WTC11 (cell line): ENCODE measurements at regions not wholly inside any gene's neighbourhood (a gene's known extent, or its start where the extent isn't known, plus 50 kb on each side); places are given as distances from the start of the nearest gene placed in this dataset.

ENCODE experiments used
- ATAC-seq: fragments of 200-7000 bp; cut with Tn5 transposase; 2 replicates; pipeline ENCODE4 v1.10.0; 2021; ENCODE audit warnings: mild to moderate bottlenecking, moderate library complexity
- CTCF ChIA-PET: fragments of 300-600 bp; sonication (Branson Sonifier 250); formaldehyde crosslinking; loops from one replicate; lab custom pipeline; 2021; ENCODE audit warnings: antibody characterized with exemption; lab: Charles Lee
- POLR2A ChIA-PET: fragments of 350-600 bp; sonication (Branson Sonifier 250); formaldehyde crosslinking; loops from one replicate; lab custom pipeline; 2021; ENCODE audit warnings: antibody characterized with exemption; lab: Charles Lee
- DNase-seq: peaks from one replicate; pipeline ENCODE4 v3.0.0; 2021; ENCODE audit warnings: low spot score
- H3K27ac Mint-ChIP-seq: 2 replicates; pipeline ENCODE4 v1.8.0; 2021; ENCODE audit warnings: mixed read lengths
- H3K27me3 Mint-ChIP-seq: 2 replicates; pipeline ENCODE4 v1.8.0; 2021; ENCODE audit warnings: low read depth, mild to moderate bottlenecking, moderate library complexity, mixed read lengths
- H3K36me3 Mint-ChIP-seq: 2 replicates; pipeline ENCODE4 v1.8.0; 2021; ENCODE audit warnings: mixed read lengths
- H3K4me1 Mint-ChIP-seq: 2 replicates; pipeline ENCODE4 v1.8.0; 2022; ENCODE audit warnings: mixed read lengths
- H3K4me3 Mint-ChIP-seq: 2 replicates; pipeline ENCODE4 v1.8.0; 2021; ENCODE audit warnings: mild to moderate bottlenecking, moderate library complexity, mixed read lengths
- H3K9me3 Mint-ChIP-seq: 2 replicates; pipeline ENCODE4 v1.8.0; 2021; ENCODE audit warnings: mixed read lengths
- ATF1 ChIP-seq: sonication (generic); formaldehyde crosslinking; IDR thresholded peaks from 2 replicates; pipeline ENCODE4 v1.8.1; 2023; ENCODE audit warnings: mild to moderate bottlenecking, moderate library complexity, missing genetic modification reagents
- CDX4 ChIP-seq: fragments of 250-450 bp; sonication (Bioruptor Pico); IDR thresholded peaks from 2 replicates; pipeline ENCODE4 v1.9.0; 2021; ENCODE audit warnings: moderate library complexity, mild to moderate bottlenecking, inconsistent platforms, borderline replicate concordance
- E2F5 ChIP-seq: sonication (generic); formaldehyde crosslinking; IDR thresholded peaks from 2 replicates; pipeline ENCODE4 v1.8.1; 2022; ENCODE audit warnings: mild to moderate bottlenecking, moderate library complexity, missing genetic modification reagents
- EMX1 ChIP-seq: fragments of 250-450 bp; sonication (Bioruptor Pico); IDR thresholded peaks from 2 replicates; pipeline ENCODE4 v1.8.0; 2021; ENCODE audit warnings: mild to moderate bottlenecking
- FOXP1 ChIP-seq: sonication (generic); formaldehyde crosslinking; IDR thresholded peaks from 2 replicates; pipeline ENCODE4 v1.8.0; 2022; ENCODE audit warnings: missing genetic modification reagents, mild to moderate bottlenecking, moderate library complexity, borderline replicate concordance
- IRF2 ChIP-seq: sonication (generic); formaldehyde crosslinking; IDR thresholded peaks from 2 replicates; pipeline ENCODE4 v1.8.0; 2022; ENCODE audit warnings: low read depth, missing genetic modification reagents, borderline replicate concordance
- JUN ChIP-seq: sonication (generic); formaldehyde crosslinking; IDR thresholded peaks from 2 replicates; pipeline ENCODE4 v1.8.0; 2023; ENCODE audit warnings: mild to moderate bottlenecking, missing genetic modification reagents
- MXD4 ChIP-seq: fragments of 250-450 bp; sonication (Bioruptor Pico); IDR thresholded peaks from 2 replicates; pipeline ENCODE4 v1.8.0; 2021; ENCODE audit warnings: mild to moderate bottlenecking, moderate library complexity, borderline replicate concordance
- NFE2L1 ChIP-seq: sonication (generic); formaldehyde crosslinking; IDR thresholded peaks from 2 replicates; pipeline ENCODE4 v1.8.1; 2023; ENCODE audit warnings: missing genetic modification reagents
- NR3C1 ChIP-seq: sonication (generic); formaldehyde crosslinking; conservative IDR thresholded peaks from 2 replicates; pipeline ENCODE4 v1.8.1; 2023; ENCODE audit warnings: low read depth, mild to moderate bottlenecking, missing genetic modification reagents
- OVOL2 ChIP-seq: fragments of 250-450 bp; sonication (Bioruptor Pico); IDR thresholded peaks from 2 replicates; pipeline ENCODE4 v1.9.0; 2021; ENCODE audit warnings: mild to moderate bottlenecking, borderline replicate concordance
- RELA ChIP-seq: sonication (generic); formaldehyde crosslinking; IDR thresholded peaks from 2 replicates; pipeline ENCODE4 v1.8.1; 2022; ENCODE audit warnings: missing genetic modification reagents, mild to moderate bottlenecking, borderline replicate concordance
- STAT6 ChIP-seq: sonication (generic); formaldehyde crosslinking; conservative IDR thresholded peaks from 2 replicates; pipeline ENCODE4 v1.8.1; 2023; ENCODE audit warnings: mild to moderate bottlenecking, low read depth, missing genetic modification reagents, moderate library complexity
- TEAD1 ChIP-seq: sonication (generic); formaldehyde crosslinking; IDR thresholded peaks from 2 replicates; pipeline ENCODE4 v1.8.0; 2022; ENCODE audit warnings: mild to moderate bottlenecking, missing genetic modification reagents
- ZNF232 ChIP-seq: sonication (generic); formaldehyde crosslinking; IDR thresholded peaks from 2 replicates; pipeline ENCODE4 v1.8.0; 2022; ENCODE audit warnings: mild to moderate bottlenecking, missing genetic modification reagents
- ZNF512 ChIP-seq: sonication (generic); formaldehyde crosslinking; IDR thresholded peaks from 2 replicates; pipeline ENCODE4 v1.8.1; 2022; ENCODE audit warnings: missing genetic modification reagents, borderline replicate concordance
- TF ChIP-seq, protein P1 (sequence below): fragments of 250-450 bp; sonication (Bioruptor Pico); IDR thresholded peaks from 2 replicates; pipeline ENCODE4 v1.9.0; 2021; ENCODE audit warnings: mild to moderate bottlenecking
- TF ChIP-seq, protein P2 (sequence below): sonication (generic); formaldehyde crosslinking; IDR thresholded peaks from 2 replicates; pipeline ENCODE4 v1.8.1; 2023; ENCODE audit warnings: mild to moderate bottlenecking, missing genetic modification reagents, borderline replicate concordance
- TF ChIP-seq, protein P3 (sequence below): fragments of 200-600 bp; IDR thresholded peaks from 2 replicates; pipeline ENCODE4 v1.8.0; 2022; ENCODE audit warnings: antibody characterized with exemption

- CTCF ChIA-PET: interaction anchor here (2.2 kb wide), 1 partner anchor 173 kb away, joined by 7 read pairs; no protein-coding TSS in a partner anchor
- no peaks in the 10 kb centered on the region for H3K36me3 Mint-ChIP-seq
- TF ChIP-seq ATF1 (CRISPR knock-in tag) (no peak), STAT6 (CRISPR knock-in tag) (no peak), CDX4 (CRISPR knock-in tag) (no peak), EMX1 (CRISPR knock-in tag) (no peak), TEAD1 (no peak), E2F5 (CRISPR knock-in tag) (no peak), ZNF512 (CRISPR knock-in tag) (no peak), FOXP1 (CRISPR knock-in tag) (no peak), IRF2 (CRISPR knock-in tag) (no peak)
- TF ChIP-seq, protein P1, sequence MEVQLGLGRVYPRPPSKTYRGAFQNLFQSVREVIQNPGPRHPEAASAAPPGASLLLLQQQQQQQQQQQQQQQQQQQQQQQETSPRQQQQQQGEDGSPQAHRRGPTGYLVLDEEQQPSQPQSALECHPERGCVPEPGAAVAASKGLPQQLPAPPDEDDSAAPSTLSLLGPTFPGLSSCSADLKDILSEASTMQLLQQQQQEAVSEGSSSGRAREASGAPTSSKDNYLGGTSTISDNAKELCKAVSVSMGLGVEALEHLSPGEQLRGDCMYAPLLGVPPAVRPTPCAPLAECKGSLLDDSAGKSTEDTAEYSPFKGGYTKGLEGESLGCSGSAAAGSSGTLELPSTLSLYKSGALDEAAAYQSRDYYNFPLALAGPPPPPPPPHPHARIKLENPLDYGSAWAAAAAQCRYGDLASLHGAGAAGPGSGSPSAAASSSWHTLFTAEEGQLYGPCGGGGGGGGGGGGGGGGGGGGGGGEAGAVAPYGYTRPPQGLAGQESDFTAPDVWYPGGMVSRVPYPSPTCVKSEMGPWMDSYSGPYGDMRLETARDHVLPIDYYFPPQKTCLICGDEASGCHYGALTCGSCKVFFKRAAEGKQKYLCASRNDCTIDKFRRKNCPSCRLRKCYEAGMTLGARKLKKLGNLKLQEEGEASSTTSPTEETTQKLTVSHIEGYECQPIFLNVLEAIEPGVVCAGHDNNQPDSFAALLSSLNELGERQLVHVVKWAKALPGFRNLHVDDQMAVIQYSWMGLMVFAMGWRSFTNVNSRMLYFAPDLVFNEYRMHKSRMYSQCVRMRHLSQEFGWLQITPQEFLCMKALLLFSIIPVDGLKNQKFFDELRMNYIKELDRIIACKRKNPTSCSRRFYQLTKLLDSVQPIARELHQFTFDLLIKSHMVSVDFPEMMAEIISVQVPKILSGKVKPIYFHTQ (CRISPR knock-in tag): no peak
- H3K4me3 Mint-ChIP-seq: no peak overlapping the region
- H3K27ac Mint-ChIP-seq: no peak overlapping the region
- H3K4me1 Mint-ChIP-seq: peaks cover 7% of the 10 kb centered on the region
- peak; percentile 96 for ATAC-seq
- no peaks in the 10 kb centered on the region for H3K9me3 Mint-ChIP-seq
- POLR2A ChIA-PET: no interaction called here
- DNase-seq: peak; percentile 29
- H3K27me3 Mint-ChIP-seq: no peaks in the 10 kb centered on the region
Measured at GRCh38 chr18:61957801-61958516, 65.2 kb upstream of the RNF152 start.

- Mint-ChIP-seq H3K36me3 (no peaks in the 10 kb centered on the region), H3K4me3 (no peak overlapping the region), H3K9me3 (no peaks in the 10 kb centered on the region), H3K27me3 (no peaks in the 10 kb centered on the region; the same call in 1 of the 2 replicates), H3K4me1 (peaks cover 21% of the 10 kb centered on the region), H3K27ac (no peak overlapping the region)
- DNase-seq (no peak), ATAC-seq (no peak)
- POLR2A ChIA-PET: no interaction called here
- no peak for TF ChIP-seq NFE2L1 (CRISPR knock-in tag)
- TF ChIP-seq, protein P2, sequence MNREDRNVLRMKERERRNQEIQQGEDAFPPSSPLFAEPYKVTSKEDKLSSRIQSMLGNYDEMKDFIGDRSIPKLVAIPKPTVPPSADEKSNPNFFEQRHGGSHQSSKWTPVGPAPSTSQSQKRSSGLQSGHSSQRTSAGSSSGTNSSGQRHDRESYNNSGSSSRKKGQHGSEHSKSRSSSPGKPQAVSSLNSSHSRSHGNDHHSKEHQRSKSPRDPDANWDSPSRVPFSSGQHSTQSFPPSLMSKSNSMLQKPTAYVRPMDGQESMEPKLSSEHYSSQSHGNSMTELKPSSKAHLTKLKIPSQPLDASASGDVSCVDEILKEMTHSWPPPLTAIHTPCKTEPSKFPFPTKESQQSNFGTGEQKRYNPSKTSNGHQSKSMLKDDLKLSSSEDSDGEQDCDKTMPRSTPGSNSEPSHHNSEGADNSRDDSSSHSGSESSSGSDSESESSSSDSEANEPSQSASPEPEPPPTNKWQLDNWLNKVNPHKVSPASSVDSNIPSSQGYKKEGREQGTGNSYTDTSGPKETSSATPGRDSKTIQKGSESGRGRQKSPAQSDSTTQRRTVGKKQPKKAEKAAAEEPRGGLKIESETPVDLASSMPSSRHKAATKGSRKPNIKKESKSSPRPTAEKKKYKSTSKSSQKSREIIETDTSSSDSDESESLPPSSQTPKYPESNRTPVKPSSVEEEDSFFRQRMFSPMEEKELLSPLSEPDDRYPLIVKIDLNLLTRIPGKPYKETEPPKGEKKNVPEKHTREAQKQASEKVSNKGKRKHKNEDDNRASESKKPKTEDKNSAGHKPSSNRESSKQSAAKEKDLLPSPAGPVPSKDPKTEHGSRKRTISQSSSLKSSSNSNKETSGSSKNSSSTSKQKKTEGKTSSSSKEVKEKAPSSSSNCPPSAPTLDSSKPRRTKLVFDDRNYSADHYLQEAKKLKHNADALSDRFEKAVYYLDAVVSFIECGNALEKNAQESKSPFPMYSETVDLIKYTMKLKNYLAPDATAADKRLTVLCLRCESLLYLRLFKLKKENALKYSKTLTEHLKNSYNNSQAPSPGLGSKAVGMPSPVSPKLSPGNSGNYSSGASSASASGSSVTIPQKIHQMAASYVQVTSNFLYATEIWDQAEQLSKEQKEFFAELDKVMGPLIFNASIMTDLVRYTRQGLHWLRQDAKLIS (CRISPR knock-in tag): no peak
- TF ChIP-seq ZNF232: no peak
- no peak for TF ChIP-seq RELA (CRISPR knock-in tag)
- TF ChIP-seq JUN (CRISPR knock-in tag): no peak
- no peak for TF ChIP-seq ATF1 (CRISPR knock-in tag)
- no peak for TF ChIP-seq MXD4 (CRISPR knock-in tag)
- TF ChIP-seq OVOL2 (CRISPR knock-in tag): no peak
- TF ChIP-seq NR3C1 (CRISPR knock-in tag): no peak
- TF ChIP-seq, protein P3, sequence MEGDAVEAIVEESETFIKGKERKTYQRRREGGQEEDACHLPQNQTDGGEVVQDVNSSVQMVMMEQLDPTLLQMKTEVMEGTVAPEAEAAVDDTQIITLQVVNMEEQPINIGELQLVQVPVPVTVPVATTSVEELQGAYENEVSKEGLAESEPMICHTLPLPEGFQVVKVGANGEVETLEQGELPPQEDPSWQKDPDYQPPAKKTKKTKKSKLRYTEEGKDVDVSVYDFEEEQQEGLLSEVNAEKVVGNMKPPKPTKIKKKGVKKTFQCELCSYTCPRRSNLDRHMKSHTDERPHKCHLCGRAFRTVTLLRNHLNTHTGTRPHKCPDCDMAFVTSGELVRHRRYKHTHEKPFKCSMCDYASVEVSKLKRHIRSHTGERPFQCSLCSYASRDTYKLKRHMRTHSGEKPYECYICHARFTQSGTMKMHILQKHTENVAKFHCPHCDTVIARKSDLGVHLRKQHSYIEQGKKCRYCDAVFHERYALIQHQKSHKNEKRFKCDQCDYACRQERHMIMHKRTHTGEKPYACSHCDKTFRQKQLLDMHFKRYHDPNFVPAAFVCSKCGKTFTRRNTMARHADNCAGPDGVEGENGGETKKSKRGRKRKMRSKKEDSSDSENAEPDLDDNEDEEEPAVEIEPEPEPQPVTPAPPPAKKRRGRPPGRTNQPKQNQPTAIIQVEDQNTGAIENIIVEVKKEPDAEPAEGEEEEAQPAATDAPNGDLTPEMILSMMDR: no peak
- CTCF ChIA-PET: interaction anchor here (1.5 kb wide), 1 partner anchor 62 kb away, joined by 4 read pairs; no protein-coding TSS in a partner anchor
Measured at GRCh38 chr18:61955644-61956043, 62.8 kb upstream of the RNF152 start.
